ENCODE measurements at regions not wholly inside any gene's neighbourhood (a gene's known extent, or its start where the extent isn't known, plus 50 kb on each side); places are given as distances from the start of the nearest gene placed in this dataset.
"Not testable (repeated sequence)": the region's sequence is repeated elsewhere in the genome, so short reads cannot be mapped to it uniquely, and the experiment has no call there.

DNA sequence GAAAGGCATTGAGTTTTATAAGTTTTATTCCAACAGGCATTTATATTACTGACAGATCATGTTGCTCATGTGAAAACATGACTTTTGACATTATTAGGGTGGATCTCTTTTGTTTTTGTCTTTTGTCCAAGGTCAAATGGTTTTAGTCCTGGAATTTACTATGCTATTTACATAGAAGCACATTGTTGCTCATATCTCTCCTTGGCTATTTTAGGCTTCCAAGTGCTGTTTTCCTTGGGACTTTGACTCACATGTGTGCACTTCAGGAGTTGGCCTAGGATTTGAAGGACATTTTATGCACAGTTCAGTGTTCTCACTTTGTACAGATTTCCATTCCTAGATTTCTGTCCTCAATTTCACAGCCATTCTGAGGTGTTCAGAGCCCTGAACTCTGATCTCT lies 225.7 kb downstream of the PYDC2 start:
- no peak overlapping the region for H3K4me3 Mint-ChIP-seq (ENCODE audit: low read depth)
- H3K27ac Mint-ChIP-seq: no peak overlapping the region
- TF ChIP-seq, protein P1, sequence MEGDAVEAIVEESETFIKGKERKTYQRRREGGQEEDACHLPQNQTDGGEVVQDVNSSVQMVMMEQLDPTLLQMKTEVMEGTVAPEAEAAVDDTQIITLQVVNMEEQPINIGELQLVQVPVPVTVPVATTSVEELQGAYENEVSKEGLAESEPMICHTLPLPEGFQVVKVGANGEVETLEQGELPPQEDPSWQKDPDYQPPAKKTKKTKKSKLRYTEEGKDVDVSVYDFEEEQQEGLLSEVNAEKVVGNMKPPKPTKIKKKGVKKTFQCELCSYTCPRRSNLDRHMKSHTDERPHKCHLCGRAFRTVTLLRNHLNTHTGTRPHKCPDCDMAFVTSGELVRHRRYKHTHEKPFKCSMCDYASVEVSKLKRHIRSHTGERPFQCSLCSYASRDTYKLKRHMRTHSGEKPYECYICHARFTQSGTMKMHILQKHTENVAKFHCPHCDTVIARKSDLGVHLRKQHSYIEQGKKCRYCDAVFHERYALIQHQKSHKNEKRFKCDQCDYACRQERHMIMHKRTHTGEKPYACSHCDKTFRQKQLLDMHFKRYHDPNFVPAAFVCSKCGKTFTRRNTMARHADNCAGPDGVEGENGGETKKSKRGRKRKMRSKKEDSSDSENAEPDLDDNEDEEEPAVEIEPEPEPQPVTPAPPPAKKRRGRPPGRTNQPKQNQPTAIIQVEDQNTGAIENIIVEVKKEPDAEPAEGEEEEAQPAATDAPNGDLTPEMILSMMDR (IDR thresholded peaks at IDR 0.05; ENCODE audit: unreplicated experiment): no peak
- H3K4me1 Mint-ChIP-seq (ENCODE audit: low read depth): peaks cover 2% of the 10 kb centered on the region
- no peak for DNase-seq (ENCODE audit: low spot score, unreplicated experiment)
- peaks cover 4% of the 10 kb centered on the region for H3K9me3 Mint-ChIP-seq (ENCODE audit: low read depth)
- no peaks in the 10 kb centered on the region for H3K27me3 Mint-ChIP-seq
- H3K36me3 Mint-ChIP-seq (ENCODE audit: insufficient read depth): no peaks in the 10 kb centered on the region

DNA sequence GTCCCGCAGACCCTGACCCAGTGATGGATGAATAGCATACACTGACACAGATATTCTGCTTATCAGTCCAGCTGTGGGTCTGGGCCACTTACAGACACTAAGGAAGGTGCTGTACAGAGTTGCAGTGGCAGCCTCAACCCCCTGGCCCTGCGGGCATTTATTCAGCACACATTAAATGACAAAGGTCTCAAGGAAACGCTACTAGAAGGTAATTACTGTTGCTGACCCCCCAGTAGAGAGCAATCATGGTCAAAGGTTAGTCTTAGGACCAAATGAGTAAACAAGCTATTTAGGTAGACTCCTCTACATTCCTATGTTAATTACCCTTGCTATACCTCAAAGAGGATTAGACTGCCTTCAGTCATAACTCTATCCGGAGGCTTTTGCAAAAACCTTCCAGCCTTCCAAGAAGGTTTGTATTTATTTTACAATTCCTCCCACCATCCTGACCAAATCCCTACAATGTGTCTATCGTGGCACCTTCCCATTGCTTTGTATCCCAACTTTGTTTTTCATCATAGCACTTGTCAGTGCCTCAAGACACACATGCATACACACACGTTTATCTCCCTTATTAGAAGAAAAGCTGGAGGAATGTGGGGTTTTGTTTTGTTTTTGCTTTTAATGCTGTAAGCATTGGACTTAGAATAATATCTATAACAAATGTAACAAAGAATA lies 227.9 kb downstream of the PYDC2 start:
- Mint-ChIP-seq H3K27ac (no peak overlapping the region), H3K27me3 (no peaks in the 10 kb centered on the region), H3K36me3 (ENCODE audit: insufficient read depth) (no peaks in the 10 kb centered on the region), H3K9me3 (ENCODE audit: low read depth) (peaks cover 4% of the 10 kb centered on the region), H3K4me1 (ENCODE audit: low read depth) (no peaks in the 10 kb centered on the region), H3K4me3 (ENCODE audit: low read depth) (no peak overlapping the region)
- TF ChIP-seq, protein P1 (IDR thresholded peaks at IDR 0.05; ENCODE audit: unreplicated experiment): no peak
- DNase-seq (ENCODE audit: low spot score, unreplicated experiment): no peak

- H3K4me1 Mint-ChIP-seq (ENCODE audit: low read depth); DNase-seq (ENCODE audit: low spot score, unreplicated experiment); H3K4me3 Mint-ChIP-seq (ENCODE audit: low read depth); H3K27ac Mint-ChIP-seq; H3K36me3 Mint-ChIP-seq (ENCODE audit: insufficient read depth); H3K9me3 Mint-ChIP-seq (ENCODE audit: low read depth); H3K27me3 Mint-ChIP-seq: not testable (repeated sequence)
Observed at GRCh38 chr3:191691184-191691583, 230.2 kb downstream of the PYDC2 start.

DNA sequence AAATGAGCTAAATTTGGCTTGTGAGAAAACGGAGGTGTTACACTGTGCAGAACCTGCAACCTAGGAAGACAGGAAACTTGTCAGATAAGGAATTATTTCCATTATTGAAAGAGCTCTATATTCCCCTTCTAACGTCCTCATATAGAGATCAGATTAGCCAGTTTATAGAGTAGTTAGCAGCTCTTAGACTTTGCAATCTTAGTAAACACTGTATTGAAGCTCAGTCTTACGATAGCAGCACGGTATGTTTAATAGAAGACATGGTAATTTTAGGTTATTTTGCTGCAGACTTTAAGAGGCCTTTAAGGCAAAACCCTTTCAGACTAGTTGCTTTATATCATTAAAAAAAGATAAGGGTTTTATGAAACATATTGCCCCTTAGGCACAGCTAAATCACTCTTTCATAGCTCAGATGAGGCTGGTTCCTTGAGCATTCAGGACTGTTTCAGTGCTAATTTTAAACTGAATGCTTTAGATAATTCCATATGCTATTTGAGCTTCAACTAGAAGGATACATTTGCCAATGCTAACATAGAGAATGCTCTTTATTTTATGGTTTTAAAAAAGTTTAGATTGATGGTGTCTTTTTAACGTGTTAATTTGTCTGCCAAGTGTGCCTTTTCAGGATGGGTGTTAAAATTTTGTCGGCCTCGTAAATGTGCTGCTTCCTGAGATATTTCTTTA lies 234.3 kb downstream of the PYDC2 start:
- H3K9me3 Mint-ChIP-seq (ENCODE audit: low read depth): peaks cover 3% of the 10 kb centered on the region
- no peaks in the 10 kb centered on the region for H3K27me3 Mint-ChIP-seq
- no peaks in the 10 kb centered on the region for H3K36me3 Mint-ChIP-seq (ENCODE audit: insufficient read depth)
- no peak overlapping the region for H3K4me3 Mint-ChIP-seq (ENCODE audit: low read depth)
- H3K4me1 Mint-ChIP-seq (ENCODE audit: low read depth): peaks cover 4% of the 10 kb centered on the region
- TF ChIP-seq, protein P1 (IDR thresholded peaks at IDR 0.05; ENCODE audit: unreplicated experiment): no peak
- no peak overlapping the region for H3K27ac Mint-ChIP-seq
- no peak for DNase-seq (ENCODE audit: low spot score, unreplicated experiment)

DNA sequence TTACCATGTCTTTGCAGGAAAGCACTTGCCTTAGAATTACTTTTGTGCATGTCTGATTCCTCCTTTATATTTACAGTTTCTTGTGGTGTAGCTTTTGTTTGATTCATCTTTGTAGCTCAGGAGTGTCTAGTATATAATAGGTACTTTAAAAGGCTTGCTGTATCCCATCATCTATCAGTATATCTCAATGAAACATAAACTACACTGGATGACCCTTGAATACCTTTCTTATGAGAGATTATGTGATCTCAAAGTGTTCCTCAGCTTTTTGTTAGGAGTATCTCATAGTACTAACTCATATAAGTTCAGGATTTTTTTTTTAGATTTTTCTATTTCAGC lies 234.8 kb downstream of the PYDC2 start:
- peaks cover 4% of the 10 kb centered on the region for H3K4me1 Mint-ChIP-seq (ENCODE audit: low read depth)
- H3K27ac Mint-ChIP-seq: no peak overlapping the region
- no peaks in the 10 kb centered on the region for H3K36me3 Mint-ChIP-seq (ENCODE audit: insufficient read depth)
- TF ChIP-seq, protein P1 (IDR thresholded peaks at IDR 0.05; ENCODE audit: unreplicated experiment): no peak
- no peak overlapping the region for H3K4me3 Mint-ChIP-seq (ENCODE audit: low read depth)
- peaks cover 8% of the 10 kb centered on the region for H3K9me3 Mint-ChIP-seq (ENCODE audit: low read depth)
- DNase-seq (ENCODE audit: low spot score, unreplicated experiment): no peak
- H3K27me3 Mint-ChIP-seq: no peaks in the 10 kb centered on the region

DNA sequence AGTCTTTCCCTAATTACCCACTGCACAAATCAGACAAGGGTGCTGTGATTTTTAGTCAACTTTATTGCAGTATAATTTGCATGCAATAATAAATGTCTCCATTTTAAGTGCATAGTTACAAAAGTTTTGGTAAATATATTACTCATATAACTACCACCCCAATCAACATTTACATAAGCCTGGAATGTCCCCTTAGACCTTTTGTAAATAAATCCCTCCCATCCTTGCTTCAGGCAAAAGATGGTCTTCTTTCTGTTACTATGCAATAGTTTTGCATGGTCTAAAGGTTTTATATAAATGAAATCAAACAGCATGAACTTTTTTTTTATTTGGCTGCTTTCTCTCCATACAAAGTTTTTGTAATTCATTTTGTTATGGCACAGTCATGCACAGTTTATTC lies 235.4 kb downstream of the PYDC2 start:
- DNase-seq (ENCODE audit: low spot score, unreplicated experiment): no peak
- H3K27me3 Mint-ChIP-seq: no peaks in the 10 kb centered on the region
- H3K4me1 Mint-ChIP-seq (ENCODE audit: low read depth): peaks cover 4% of the 10 kb centered on the region
- no peak overlapping the region for H3K4me3 Mint-ChIP-seq (ENCODE audit: low read depth)
- peaks cover 13% of the 10 kb centered on the region for H3K9me3 Mint-ChIP-seq (ENCODE audit: low read depth)
- TF ChIP-seq, protein P1 (IDR thresholded peaks at IDR 0.05; ENCODE audit: unreplicated experiment): no peak
- H3K36me3 Mint-ChIP-seq (ENCODE audit: insufficient read depth): no peaks in the 10 kb centered on the region
- H3K27ac Mint-ChIP-seq: no peak overlapping the region
